Spleen (tissue), 11 donors: ENCODE measurements at regions not wholly inside any gene's neighbourhood (a gene's known extent, or its start where the extent isn't known, plus 50 kb on each side); places are given as distances from the start of the nearest gene placed in this dataset.
A peak's percentile ranks its signal among the peaks of the same experiment; 100 is the strongest.

Source experiments
- DNase-seq: peaks from one replicate; pipeline ENCODE4 v3.0.0-alpha.2; 2020
- H3K27ac ChIP-seq, 8 donors: fragments of 200-600 bp; sonication (generic) in 7 of 8; 1 replicate in 4 of 8; 2 replicates in 4 of 8; pipeline versions ENCODE4 v1.5.0 to v1.8.0; 2016 to 2021; ENCODE audit warnings: inconsistent platforms in 4 of 8, mild to moderate bottlenecking in 4 of 8, moderate library complexity in 1 of 8
- H3K27me3 ChIP-seq, 7 donors: fragments of 200-600 bp; sonication (generic) in 6 of 7; replicated peaks in 1 of 7; 1 replicate in 4 of 7; 2 replicates in 3 of 7; pipeline versions ENCODE4 v1.5.0 to v1.8.0; 2016 to 2021; ENCODE audit warnings: inconsistent platforms in 3 of 7, mild to moderate bottlenecking in 1 of 7
- H3K36me3 ChIP-seq, 6 donors: fragments of 200-600 bp; sonication (generic) in 5 of 6; 1 replicate in 4 of 6; 2 replicates in 2 of 6; pipeline versions ENCODE4 v1.5.0 to v1.8.0; 2016 to 2021; ENCODE audit warnings: inconsistent platforms in 2 of 6
- H3K4me1 ChIP-seq, 6 donors: fragments of 200-600 bp; sonication (generic) in 5 of 6; 1 replicate in 3 of 6; 2 replicates in 3 of 6; pipeline versions ENCODE4 v1.5.0 to v1.8.0; 2016 to 2021; ENCODE audit warnings: inconsistent platforms in 3 of 6
- H3K4me3 ChIP-seq, 8 donors: fragments of 200-600 bp; sonication (generic) in 7 of 8; 1 replicate in 4 of 8; 2 replicates in 4 of 8; pipeline versions ENCODE4 v1.5.0 to v1.8.0; 2016 to 2021; ENCODE audit warnings: inconsistent platforms in 4 of 8, mild to moderate bottlenecking in 4 of 8, moderate library complexity in 2 of 8
- H3K9me3 ChIP-seq, 8 donors: fragments of 200-600 bp; sonication (generic) in 7 of 8; 1 replicate in 4 of 8; 2 replicates in 4 of 8; pipeline versions ENCODE4 v1.5.0 to v1.8.0; 2016 to 2021; ENCODE audit warnings: inconsistent platforms in 4 of 8
- POLR2A ChIP-seq, 3 donors: fragments of 450-650 bp; IDR thresholded peaks; one replicate each; pipeline ENCODE4 v1.5.1; 2017; ENCODE audit warnings: antibody characterized with exemption in 3 of 3, mild to moderate bottlenecking in 1 of 3
- POLR2AphosphoS5 ChIP-seq, 3 donors: sonication (generic); formaldehyde crosslinking; IDR thresholded peaks; one replicate each; pipeline ENCODE4 v1.5.1; 2017; ENCODE audit warnings: antibody characterized with exemption in 3 of 3
- WGBS, 5 donors: extraction: QIAGEN DNeasy Blood & Tissue Kit in 3 of 5; methylation state at CpG; one replicate each; pipeline versions ENCODE4 v1.1.5 to v1.1.7; 2013 to 2018; 5-methylcytosine and 5-hydroxymethylcytosine counted together
- intact Hi-C: fragments of 100-400 bp; cut with DNase I; formaldehyde crosslinking; loops from one replicate; pipeline ENCODE4 v1.15.0; 2023; ENCODE audit warnings: low total_unique reads
- TF ChIP-seq, protein P1 (sequence below), 11 experiments: fragments of 200-600 bp in 7 of 11; fragments of 450-650 bp in 4 of 11; sonication (generic) in 4 of 11; IDR thresholded peaks in 8 of 11; conservative IDR thresholded peaks in 3 of 11; 1 replicate in 7 of 11; 2 replicates in 4 of 11; pipeline versions ENCODE4 v1.4.0 to v1.8.0; 2016 to 2021; ENCODE audit warnings: antibody characterized with exemption in 11 of 11, inconsistent platforms in 4 of 11, mild to moderate bottlenecking in 1 of 11
- donor health status: healthy with polysubstance abuse.
- donor health status: DM: no; HTN: no; CAD: no; lungs with moderate emphysema.
- donor health status: DM: no; HTN: no; CAD: no.
- donor health status: Bipolar disorder and iron deficiency.
- donor health status: healthy.
- donor health status: DM: no; HTN: no; CAD: no.
- donor health status: DM: yes; HTN: yes; CAD: no.

GRCh38 chr16:85167589-85168537 is 55.6 kb upstream of the CIBAR2 start:
- H3K4me3 ChIP-seq: peak overlapping the region in 6 of 8 donors; percentile 17 to 69 (median 35)
- TF ChIP-seq, protein P1, sequence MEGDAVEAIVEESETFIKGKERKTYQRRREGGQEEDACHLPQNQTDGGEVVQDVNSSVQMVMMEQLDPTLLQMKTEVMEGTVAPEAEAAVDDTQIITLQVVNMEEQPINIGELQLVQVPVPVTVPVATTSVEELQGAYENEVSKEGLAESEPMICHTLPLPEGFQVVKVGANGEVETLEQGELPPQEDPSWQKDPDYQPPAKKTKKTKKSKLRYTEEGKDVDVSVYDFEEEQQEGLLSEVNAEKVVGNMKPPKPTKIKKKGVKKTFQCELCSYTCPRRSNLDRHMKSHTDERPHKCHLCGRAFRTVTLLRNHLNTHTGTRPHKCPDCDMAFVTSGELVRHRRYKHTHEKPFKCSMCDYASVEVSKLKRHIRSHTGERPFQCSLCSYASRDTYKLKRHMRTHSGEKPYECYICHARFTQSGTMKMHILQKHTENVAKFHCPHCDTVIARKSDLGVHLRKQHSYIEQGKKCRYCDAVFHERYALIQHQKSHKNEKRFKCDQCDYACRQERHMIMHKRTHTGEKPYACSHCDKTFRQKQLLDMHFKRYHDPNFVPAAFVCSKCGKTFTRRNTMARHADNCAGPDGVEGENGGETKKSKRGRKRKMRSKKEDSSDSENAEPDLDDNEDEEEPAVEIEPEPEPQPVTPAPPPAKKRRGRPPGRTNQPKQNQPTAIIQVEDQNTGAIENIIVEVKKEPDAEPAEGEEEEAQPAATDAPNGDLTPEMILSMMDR (IDR thresholded peaks at IDR 0.05 in 8 of 11, conservative IDR thresholded peaks at IDR 0.05 in 3 of 11): no peak
- no peak for TF ChIP-seq POLR2AphosphoS5 (IDR thresholded peaks at IDR 0.05)
- TF ChIP-seq POLR2A (IDR thresholded peaks at IDR 0.05): no peak
- no peak for DNase-seq
- no peaks in the 10 kb centered on the region for H3K36me3 ChIP-seq
- intact Hi-C loops: no loop called here
- peaks cover 0 to 60% (median 29%) of the 10 kb centered on the region in 7 donors for H3K27me3 ChIP-seq
- H3K27ac ChIP-seq: peak overlapping the region in 4 of 8 donors; percentile 33 to 60 (median 40)
- H3K9me3 ChIP-seq: no peaks in the 10 kb centered on the region
- WGBS, 5 donors: 68 to 84% (median 77%) methylated on average over 22 of the region's 22 CpGs
- H3K4me1 ChIP-seq: peaks cover 13 to 83% (median 43%) of the 10 kb centered on the region in 6 donors

- Histone ChIP-seq H3K36me3 (no peaks in the 10 kb centered on the region), H3K9me3 (no peaks in the 10 kb centered on the region), H3K27ac (peak overlapping the region in 3 of 8 donors; percentile 37 to 60 (median 43)), H3K4me3 (peak overlapping the region in 7 of 8 donors; percentile 13 to 69 (median 34)), H3K27me3 (peaks cover 0 to 67% (median 29%) of the 10 kb centered on the region in 7 donors), H3K4me1 (peaks cover 15 to 92% (median 51%) of the 10 kb centered on the region in 6 donors)
- TF ChIP-seq, protein P1 (IDR thresholded peaks at IDR 0.05 in 8 of 11, conservative IDR thresholded peaks at IDR 0.05 in 3 of 11): no peak
- TF ChIP-seq POLR2AphosphoS5 (IDR thresholded peaks at IDR 0.05) (no peak), POLR2A (IDR thresholded peaks at IDR 0.05) (no peak)
- intact Hi-C loops: no loop called here
- DNase-seq: no peak
- 9 to 18% (median 14%) methylated on average over 20 to 44 of the region's 54 CpGs; no CpG with 5 or more reads in 1 of the 5 donors for WGBS, 5 donors
These were observed 56.5 kb upstream of the CIBAR2 start for GRCh38 chr16:85168732-85169256.

DNA sequence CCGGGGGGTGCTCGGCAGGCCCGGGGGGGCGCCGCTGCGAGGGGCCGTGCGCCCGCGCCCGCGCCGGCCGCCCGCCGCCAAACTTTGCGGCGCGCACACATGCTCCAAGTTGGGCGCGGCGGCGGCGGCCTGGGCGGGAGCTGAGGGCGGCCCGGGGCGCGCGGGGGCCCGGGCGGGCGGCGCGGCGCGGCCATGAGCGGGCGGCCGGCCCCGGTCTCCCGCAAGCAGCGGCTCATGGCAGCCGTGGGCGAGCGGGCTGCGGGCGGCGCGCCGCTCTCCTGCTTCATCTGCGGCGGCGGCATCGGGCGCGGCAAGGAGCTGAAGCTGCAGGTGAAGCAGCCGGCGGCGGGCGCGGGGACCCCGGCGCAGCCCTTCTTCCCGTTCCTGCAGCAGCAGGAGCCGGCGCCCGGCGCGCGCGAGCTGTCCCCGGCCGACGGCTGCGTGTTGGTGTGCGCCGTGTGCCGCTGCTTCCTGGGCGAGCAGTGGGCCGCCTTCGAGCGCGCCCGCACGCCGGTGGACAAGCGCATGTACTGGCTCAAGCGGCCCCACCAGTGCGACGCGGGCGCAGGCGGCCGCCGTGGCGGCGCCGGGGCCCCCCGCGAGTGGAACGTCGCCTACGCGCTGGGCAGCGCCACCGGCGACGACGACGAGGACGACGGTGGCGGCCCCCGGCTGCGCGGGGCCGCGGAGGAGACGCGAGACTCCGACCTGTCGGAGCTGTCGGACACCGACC is 57.2 kb upstream of the CIBAR2 start:
- no peak for DNase-seq

More for the DNA sequence above, 57.2 kb upstream of the CIBAR2 start:
- Histone ChIP-seq H3K27me3 (peaks cover 0 to 72% (median 29%) of the 10 kb centered on the region in 7 donors), H3K36me3 (no peaks in the 10 kb centered on the region), H3K9me3 (no peaks in the 10 kb centered on the region), H3K4me3 (peak overlapping the region in 7 of 8 donors; percentile 28 to 69 (median 44)), H3K4me1 (peaks cover 22 to 93% (median 56%) of the 10 kb centered on the region in 6 donors), H3K27ac (peak overlapping the region in 3 of 8 donors; percentile 8 to 77 (median 69))
- 1 to 10% (median 2%) methylated on average over 44 to 125 of the region's 125 CpGs; no CpG with 5 or more reads in 1 of the 5 donors for WGBS, 5 donors
- intact Hi-C loops: no loop called here
- no peak for TF ChIP-seq POLR2AphosphoS5 (IDR thresholded peaks at IDR 0.05)
- TF ChIP-seq, protein P1 (IDR thresholded peaks at IDR 0.05 in 8 of 11, conservative IDR thresholded peaks at IDR 0.05 in 3 of 11): no peak
- TF ChIP-seq POLR2A (IDR thresholded peaks at IDR 0.05): no peak
